GM12891 (cell line): ENCODE measurements at regions not wholly inside any gene's neighbourhood (a gene's known extent, or its start where the extent isn't known, plus 50 kb on each side); places are given as distances from the start of the nearest gene placed in this dataset.

ENCODE experiments used
- POLR2A ChIP-seq: IDR thresholded peaks from 2 replicates; pipeline ENCODE4 v1.6.1; 2011; ENCODE audit warnings: low read depth, low read length, control low read depth
- SPI1 ChIP-seq: IDR thresholded peaks from 2 replicates; pipeline ENCODE4 v1.6.1; 2011; ENCODE audit warnings: low read depth, low read length, control low read depth
- TAF1 ChIP-seq: IDR thresholded peaks from 2 replicates; pipeline ENCODE4 v1.6.1; 2011; ENCODE audit warnings: low read depth, low read length, control low read depth

DNA sequence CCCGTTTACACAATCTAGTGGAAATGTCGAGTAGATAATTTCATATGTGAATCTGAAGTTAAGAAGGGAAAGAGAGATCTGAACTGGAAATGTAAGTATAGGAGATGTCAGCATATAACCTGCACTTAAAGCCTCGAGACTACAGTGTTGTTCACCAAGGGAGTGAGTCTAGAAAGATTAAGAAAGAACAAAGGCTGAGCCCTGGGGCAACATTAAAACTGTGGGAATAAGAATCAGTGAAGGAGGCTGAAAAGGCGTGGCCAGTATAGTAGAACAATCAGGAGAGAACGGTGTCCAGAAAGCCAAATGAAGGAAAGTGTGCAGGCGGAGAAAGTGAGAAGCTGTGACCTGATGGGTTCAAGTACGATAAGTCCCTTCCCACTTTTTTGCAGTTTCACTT lies 118.8 kb upstream of the TENM3 start:
- TF ChIP-seq POLR2A (no peak), TAF1 (no peak), SPI1 (no peak)
